A549 (cell line): ENCODE measurements at regions not wholly inside any gene's neighbourhood (a gene's known extent, or its start where the extent isn't known, plus 50 kb on each side); places are given as distances from the start of the nearest gene placed in this dataset.

Experiments
- ATAC-seq, 2 experiments: fragments of 200-7000 bp in 1 of 2; fragments of >200 bp in 1 of 2; cut with Nextera tagmentation in 1 of 2; cut with Tn5 transposase in 1 of 2; 3 replicates each; pipeline versions ENCODE4 v1.8.0 to v1.9.1; 2018 to 2020; ENCODE audit warnings: mild to moderate bottlenecking in 1 of 2, moderate library complexity in 1 of 2
- CTCF ChIA-PET: fragments of 300-600 bp; sonication (Branson Sonifier 250); formaldehyde crosslinking; extraction: SDS; loops from one replicate; lab custom pipeline; 2021; ENCODE audit warnings: antibody characterized with exemption, inconsistent platforms; lab: Yijun Ruan, JAX
- POLR2A ChIA-PET: fragments of 350-600 bp; formaldehyde crosslinking; extraction: SDS; loops from one replicate; lab custom pipeline; 2021; ENCODE audit warnings: antibody characterized with exemption, inconsistent platforms; lab: Yijun Ruan, JAX
- DNase-seq, 2 experiments: peaks; one replicate each; pipeline versions ENCODE4 v3.0.0 to v3.0.0-alpha.2; 2011 to 2016; ENCODE audit warnings: low read depth in 1 of 2, low spot score in 1 of 2
- FAIRE-seq: peaks from 2 replicates; lab custom pipeline; 2011; peaks lifted over from hg19 to GRCh38; lab: Jason Lieb, UNC
- H3K27ac ChIP-seq, 2 experiments: fragments of >200 bp; sonication (Bioruptor Twin); formaldehyde crosslinking; 3 replicates each; pipeline ENCODE4 v1.5.1; 2016 to 2017
- H3K4me1 ChIP-seq: fragments of >200 bp; sonication (Bioruptor Twin); formaldehyde crosslinking; 3 replicates; pipeline ENCODE4 v1.6.1; 2016
- H3K4me2 ChIP-seq: fragments of >200 bp; sonication (Bioruptor Twin); formaldehyde crosslinking; 3 replicates; pipeline ENCODE4 v1.6.1; 2016
- H3K4me3 ChIP-seq: fragments of >200 bp; sonication (Bioruptor Twin); formaldehyde crosslinking; 3 replicates; pipeline ENCODE4 v1.5.1; 2016
- H3K9me3 ChIP-seq: fragments of >200 bp; sonication (Bioruptor Twin); formaldehyde crosslinking; 3 replicates; pipeline ENCODE4 v1.6.1; 2016
- BHLHE40 ChIP-seq: IDR thresholded peaks from 2 replicates; pipeline ENCODE4 v1.6.1; 2012; ENCODE audit warnings: low read depth, low read length, inconsistent platforms
- CBX2 ChIP-seq: fragments of 200-600 bp; sonication (generic); IDR thresholded peaks from 2 replicates; pipeline ENCODE4 v1.6.1; 2016; ENCODE audit warnings: low read depth, mild to moderate bottlenecking, borderline replicate concordance
- CBX8 ChIP-seq: fragments of 200-600 bp; sonication (generic); IDR thresholded peaks from 2 replicates; pipeline ENCODE4 v1.6.1; 2016
- CEBPB ChIP-seq, 2 experiments: fragments of >200 bp in 1 of 2; sonication (Bioruptor Twin) in 1 of 2; formaldehyde crosslinking in 1 of 2; IDR thresholded peaks; 2 replicates each; pipeline ENCODE4 v1.6.1; 2012 to 2016
- ELK1 ChIP-seq: fragments of 150-350 bp; IDR thresholded peaks from 2 replicates; pipeline ENCODE4 v1.6.1; 2014; ENCODE audit warnings: low read depth, mild to moderate bottlenecking, low read length
- EP300 ChIP-seq, 2 experiments: fragments of >200 bp; sonication (Bioruptor Twin); formaldehyde crosslinking; IDR thresholded peaks; 2 replicates in 1 of 2; 3 replicates in 1 of 2; pipeline ENCODE4 v1.6.1; 2016 to 2017
- ESRRA ChIP-seq: fragments of 150-350 bp; IDR thresholded peaks from 2 replicates; pipeline ENCODE4 v1.6.1; 2014; ENCODE audit warnings: mild to moderate bottlenecking, low read length, borderline replicate concordance
- FOSB ChIP-seq: fragments of 250-450 bp; sonication (Bioruptor Pico); IDR thresholded peaks from 2 replicates; pipeline ENCODE4 v1.5.0; 2020; ENCODE audit warnings: mild to moderate bottlenecking, moderate library complexity
- FOSL2 ChIP-seq, 2 experiments: fragments of 450-650 bp in 1 of 2; fragments of >200 bp in 1 of 2; sonication (Bioruptor Twin) in 1 of 2; formaldehyde crosslinking; IDR thresholded peaks; 2 replicates each; pipeline versions ENCODE4 v1.5.0 to v1.6.1; 2016 to 2020; ENCODE audit warnings: mild to moderate bottlenecking in 1 of 2, moderate library complexity in 1 of 2
- GATA3 ChIP-seq: IDR thresholded peaks from 2 replicates; pipeline ENCODE4 v1.6.1; 2012; ENCODE audit warnings: borderline replicate concordance
- HDAC2 ChIP-seq: fragments of 200-600 bp; sonication (generic); IDR thresholded peaks from 2 replicates; pipeline ENCODE4 v1.6.1; 2016
- HOXA7 ChIP-seq: fragments of 250-450 bp; sonication (Bioruptor Pico); IDR thresholded peaks from 2 replicates; pipeline ENCODE4 v1.5.0; 2020; ENCODE audit warnings: mild to moderate bottlenecking, moderate library complexity
- JUN ChIP-seq, 2 experiments: fragments of >200 bp; sonication (Bioruptor Twin); formaldehyde crosslinking; IDR thresholded peaks; 2 replicates in 1 of 2; 3 replicates in 1 of 2; pipeline ENCODE4 v1.6.1; 2016 to 2017
- MAFK ChIP-seq: fragments of 450-650 bp; IDR thresholded peaks from 2 replicates; pipeline ENCODE4 v1.6.1; 2014; ENCODE audit not compliant: partially characterized antibody
- NFE2L2 ChIP-seq: fragments of 150-350 bp; conservative IDR thresholded peaks from 2 replicates; pipeline ENCODE4 v1.6.1; 2014; ENCODE audit warnings: low read length
- NR3C1 ChIP-seq: fragments of >200 bp; sonication (Bioruptor Twin); formaldehyde crosslinking; IDR thresholded peaks from 3 replicates; pipeline ENCODE4 v1.6.1; 2017
- POLR2A ChIP-seq: IDR thresholded peaks from 2 replicates; pipeline ENCODE4 v1.6.1; 2012; ENCODE audit warnings: mild to moderate bottlenecking, low read length
- POLR2AphosphoS2 ChIP-seq: conservative IDR thresholded peaks from 2 replicates; pipeline ENCODE4 v1.6.1; 2012; ENCODE audit warnings: low read length, improper control_type of control experiment, inconsistent platforms
- RAD21 ChIP-seq, 2 experiments: fragments of >200 bp in 1 of 2; sonication (Bioruptor Twin) in 1 of 2; formaldehyde crosslinking in 1 of 2; IDR thresholded peaks in 1 of 2; conservative IDR thresholded peaks in 1 of 2; 2 replicates in 1 of 2; 3 replicates in 1 of 2; pipeline ENCODE4 v1.6.1; 2012 to 2018; ENCODE audit warnings: inconsistent platforms in 1 of 2
- RNF2 ChIP-seq: fragments of 200-600 bp; sonication (generic); IDR thresholded peaks from 2 replicates; pipeline ENCODE4 v1.6.1; 2016; ENCODE audit warnings: low read depth, mild to moderate bottlenecking, antibody characterized with exemption, moderate library complexity, borderline replicate concordance
- SMC3 ChIP-seq: fragments of >200 bp; sonication (Bioruptor Twin); formaldehyde crosslinking; IDR thresholded peaks from 3 replicates; pipeline ENCODE4 v1.6.1; 2018; ENCODE audit warnings: inconsistent platforms
- TFCP2L1 ChIP-seq: fragments of 250-450 bp; sonication (Bioruptor Pico); IDR thresholded peaks from 2 replicates; pipeline ENCODE4 v1.5.0; 2021; ENCODE audit warnings: mild to moderate bottlenecking
- TP53 ChIP-seq: fragments of 250-450 bp; sonication (Bioruptor Pico); IDR thresholded peaks from 2 replicates; pipeline ENCODE4 v1.5.0; 2021; ENCODE audit warnings: mild to moderate bottlenecking, moderate library complexity
- USF2 ChIP-seq: fragments of 450-650 bp; IDR thresholded peaks from 2 replicates; pipeline ENCODE4 v1.6.1; 2014; ENCODE audit warnings: antibody characterized with exemption
- ZC3H11A ChIP-seq: fragments of 450-650 bp; IDR thresholded peaks from 2 replicates; pipeline ENCODE4 v1.6.1; 2014; ENCODE audit warnings: antibody characterized with exemption, mild to moderate bottlenecking
- ZFP36 ChIP-seq: fragments of 450-650 bp; IDR thresholded peaks from 2 replicates; pipeline ENCODE4 v1.6.1; 2014; ENCODE audit warnings: borderline replicate concordance; ENCODE audit not compliant: partially characterized antibody
- WGBS: methylation state at CpG from one replicate; pipeline ENCODE4 v1.1.6; 2017; ENCODE audit errors: missing lambda C conversion rate; 5-methylcytosine and 5-hydroxymethylcytosine counted together
- TF ChIP-seq, protein P1 (sequence below): IDR thresholded peaks from 2 replicates; pipeline ENCODE4 v1.6.1; 2012

- Histone ChIP-seq H3K4me2 (no peak overlapping the region), H3K9me3 (no peaks in the 10 kb centered on the region), H3K27ac (no peak overlapping the region), H3K4me1 (no peaks in the 10 kb centered on the region; the same call in 2 of the 3 replicates), H3K4me3 (no peak overlapping the region)
- CTCF ChIA-PET, result no interaction called here
- DNase-seq (no peak), FAIRE-seq (no peak), ATAC-seq (no peak)
- WGBS, result 45% methylated on average over 7 of the region's 7 CpGs
- TF ChIP-seq RAD21 (conservative IDR thresholded peaks at IDR 0.05 in 1 of 2, IDR thresholded peaks at IDR 0.05 in 1 of 2) (no peak), CEBPB (IDR thresholded peaks at IDR 0.05) (no peak), CBX8 (no peak), TFCP2L1 (CRISPR knock-in tag) (no peak), EP300 (IDR thresholded peaks at IDR 0.05) (no peak), ESRRA (no peak), NR3C1 (no peak), JUN (IDR thresholded peaks at IDR 0.05) (no peak), ZFP36 (no peak), HDAC2 (no peak), SMC3 (no peak), FOSL2 (IDR thresholded peaks at IDR 0.05) (no peak), FOSL2 (CRISPR knock-in tag; IDR thresholded peaks at IDR 0.05) (no peak), CBX2 (no peak), TP53 (CRISPR knock-in tag) (no peak), HOXA7 (CRISPR knock-in tag) (no peak), POLR2AphosphoS2 (no peak)
- POLR2A ChIA-PET, result no interaction called here
These were observed 333.3 kb downstream of the MIAT start for GRCh38 chr22:26990503-26991189.

- ChIA-PET CTCF (no interaction called here), POLR2A (no interaction called here)
- Histone ChIP-seq H3K4me2 (no peak overlapping the region), H3K4me1 (no peaks in the 10 kb centered on the region; the same call in 2 of the 3 replicates), H3K4me3 (no peak overlapping the region), H3K9me3 (no peaks in the 10 kb centered on the region), H3K27ac (no peak overlapping the region; a peak in 1 of 6 replicates)
- 50% methylated on average over 1 of the region's 2 CpGs for WGBS
- FAIRE-seq, result no peak
- TF ChIP-seq, protein P1, sequence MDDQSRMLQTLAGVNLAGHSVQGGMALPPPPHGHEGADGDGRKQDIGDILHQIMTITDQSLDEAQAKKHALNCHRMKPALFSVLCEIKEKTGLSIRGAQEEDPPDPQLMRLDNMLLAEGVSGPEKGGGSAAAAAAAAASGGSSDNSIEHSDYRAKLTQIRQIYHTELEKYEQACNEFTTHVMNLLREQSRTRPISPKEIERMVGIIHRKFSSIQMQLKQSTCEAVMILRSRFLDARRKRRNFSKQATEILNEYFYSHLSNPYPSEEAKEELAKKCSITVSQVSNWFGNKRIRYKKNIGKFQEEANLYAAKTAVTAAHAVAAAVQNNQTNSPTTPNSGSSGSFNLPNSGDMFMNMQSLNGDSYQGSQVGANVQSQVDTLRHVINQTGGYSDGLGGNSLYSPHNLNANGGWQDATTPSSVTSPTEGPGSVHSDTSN, result no peak
- TF ChIP-seq ESRRA (no peak), USF2 (no peak), POLR2A (no peak), BHLHE40 (no peak), NFE2L2 (no peak), POLR2AphosphoS2 (no peak), MAFK (no peak), ELK1 (no peak), GATA3 (no peak), ZC3H11A (no peak), FOSL2 (IDR thresholded peaks at IDR 0.05) (no peak), FOSL2 (CRISPR knock-in tag; IDR thresholded peaks at IDR 0.05) (no peak), HOXA7 (CRISPR knock-in tag) (no peak), FOSB (CRISPR knock-in tag) (no peak), CBX2 (no peak), JUN (IDR thresholded peaks at IDR 0.05) (no peak), RNF2 (no peak), TFCP2L1 (CRISPR knock-in tag) (no peak)
- no peak for DNase-seq
- ATAC-seq, result no peak
These were observed 335.2 kb downstream of the MIAT start for GRCh38 chr22:26992556-26992955.
